Epithelial cell of esophagus (primary cell): ENCODE measurements at regions not wholly inside any gene's neighbourhood (a gene's known extent, or its start where the extent isn't known, plus 50 kb on each side); places are given as distances from the start of the nearest gene placed in this dataset.

Source experiments
- DNase-seq: peaks from one replicate; pipeline ENCODE4 v3.0.0; 2010; ENCODE audit warnings: low read depth
- H3K4me3 ChIP-seq: 2 replicates; pipeline ENCODE4 v1.5.1; 2011; ENCODE audit warnings: mild to moderate bottlenecking, low read length, control low read depth
- TF ChIP-seq, protein P1 (sequence below): IDR thresholded peaks from 2 replicates; pipeline ENCODE4 v1.5.1; 2011; ENCODE audit warnings: low read depth, mild to moderate bottlenecking, low read length, control low read depth, inconsistent platforms; ENCODE audit not compliant: insufficient read depth; ENCODE audit errors: missing control alignments

DNA sequence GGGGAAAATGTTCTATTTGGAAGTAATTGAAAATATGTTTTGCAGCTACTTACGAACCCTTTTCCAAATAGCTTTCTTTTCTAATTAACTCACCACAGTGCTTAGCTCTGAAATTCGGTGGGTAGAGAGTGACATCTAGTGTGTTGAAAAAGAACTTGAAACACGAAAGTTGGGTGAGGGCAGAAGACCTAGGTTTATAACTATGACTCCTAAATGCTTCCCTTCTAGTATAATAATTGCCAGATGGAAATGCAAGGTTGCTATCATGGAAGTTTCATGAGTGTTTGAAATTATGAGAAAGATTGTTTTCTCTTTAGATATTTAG is 77.3 kb upstream of the NOCT start:
- no peak overlapping the region for H3K4me3 ChIP-seq
- DNase-seq: peak; percentile 65
- TF ChIP-seq, protein P1, sequence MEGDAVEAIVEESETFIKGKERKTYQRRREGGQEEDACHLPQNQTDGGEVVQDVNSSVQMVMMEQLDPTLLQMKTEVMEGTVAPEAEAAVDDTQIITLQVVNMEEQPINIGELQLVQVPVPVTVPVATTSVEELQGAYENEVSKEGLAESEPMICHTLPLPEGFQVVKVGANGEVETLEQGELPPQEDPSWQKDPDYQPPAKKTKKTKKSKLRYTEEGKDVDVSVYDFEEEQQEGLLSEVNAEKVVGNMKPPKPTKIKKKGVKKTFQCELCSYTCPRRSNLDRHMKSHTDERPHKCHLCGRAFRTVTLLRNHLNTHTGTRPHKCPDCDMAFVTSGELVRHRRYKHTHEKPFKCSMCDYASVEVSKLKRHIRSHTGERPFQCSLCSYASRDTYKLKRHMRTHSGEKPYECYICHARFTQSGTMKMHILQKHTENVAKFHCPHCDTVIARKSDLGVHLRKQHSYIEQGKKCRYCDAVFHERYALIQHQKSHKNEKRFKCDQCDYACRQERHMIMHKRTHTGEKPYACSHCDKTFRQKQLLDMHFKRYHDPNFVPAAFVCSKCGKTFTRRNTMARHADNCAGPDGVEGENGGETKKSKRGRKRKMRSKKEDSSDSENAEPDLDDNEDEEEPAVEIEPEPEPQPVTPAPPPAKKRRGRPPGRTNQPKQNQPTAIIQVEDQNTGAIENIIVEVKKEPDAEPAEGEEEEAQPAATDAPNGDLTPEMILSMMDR: peak; percentile 54

DNA sequence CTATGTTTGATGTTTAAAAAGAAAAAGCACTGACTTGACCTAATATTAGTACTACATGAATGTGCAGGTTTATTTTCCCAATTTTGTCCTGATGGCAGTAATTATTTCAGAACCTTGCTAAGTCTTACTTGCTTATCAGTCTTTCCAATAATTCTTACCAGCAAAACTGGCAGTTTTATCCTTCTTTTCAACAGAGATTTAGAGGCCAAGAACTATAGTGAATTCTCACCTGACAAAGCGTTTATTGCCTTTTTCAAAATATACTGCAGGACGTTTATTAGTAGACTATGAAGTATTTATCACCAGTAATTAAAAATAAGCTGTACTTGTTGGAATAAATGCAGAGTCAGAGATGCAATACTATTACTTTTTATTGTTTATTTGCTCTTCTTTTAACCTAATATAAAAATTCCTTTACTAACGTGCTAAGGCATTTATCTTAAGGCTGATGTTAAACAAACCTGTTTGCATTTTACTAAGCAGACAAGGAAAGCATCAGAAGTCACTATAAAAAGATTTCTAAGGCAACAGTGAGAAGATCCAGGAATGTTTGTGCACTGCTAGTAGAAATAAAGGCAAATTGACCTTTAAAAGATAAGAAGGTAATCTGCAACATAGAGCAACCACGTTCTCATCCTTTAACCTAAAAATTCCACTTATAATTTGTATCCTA is 80.3 kb upstream of the NOCT start:
- TF ChIP-seq, protein P1: no peak
- no peak overlapping the region for H3K4me3 ChIP-seq
- DNase-seq: no peak

DNA sequence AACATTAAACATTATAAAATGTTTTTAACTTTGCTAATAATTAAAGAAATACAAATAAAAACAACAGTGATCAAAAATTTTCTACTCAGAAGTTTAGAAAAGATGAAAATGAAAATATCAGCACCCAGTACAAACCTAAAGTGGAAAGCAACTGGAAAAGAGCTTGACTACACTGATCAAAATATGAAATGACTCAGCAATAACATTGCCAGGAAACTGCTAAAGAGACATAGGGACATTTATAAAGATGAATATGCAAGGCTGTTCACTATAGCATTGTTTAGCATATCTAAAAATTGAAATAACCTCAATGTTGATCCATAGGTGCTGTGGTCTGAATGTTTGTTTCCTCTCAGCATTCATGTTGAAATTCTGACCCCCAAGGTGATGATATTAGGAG is 88.5 kb upstream of the NOCT start:
- H3K4me3 ChIP-seq: no peak overlapping the region
- TF ChIP-seq, protein P1: no peak
- no peak for DNase-seq

DNA sequence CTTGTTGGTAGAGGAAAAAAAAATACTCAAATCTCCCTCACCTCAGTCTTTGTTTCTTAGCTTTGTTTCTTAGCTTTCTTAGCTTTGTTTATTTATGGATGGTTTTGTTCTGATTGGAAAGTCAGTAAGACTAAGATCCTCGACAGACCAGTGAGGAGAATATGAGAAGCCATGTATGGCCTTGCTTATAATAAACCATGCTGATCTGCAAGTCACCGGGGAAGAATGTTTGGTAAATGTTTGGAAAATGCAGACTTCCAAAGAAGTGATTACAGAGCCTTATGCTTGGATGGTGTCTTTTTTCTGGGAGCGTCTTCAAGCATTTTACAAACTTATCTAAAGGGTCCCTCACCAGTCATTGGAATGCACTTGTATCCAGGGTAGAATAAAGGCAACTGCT is 90.1 kb upstream of the NOCT start:
- H3K4me3 ChIP-seq: no peak overlapping the region
- DNase-seq: no peak
- TF ChIP-seq, protein P1: no peak

DNA sequence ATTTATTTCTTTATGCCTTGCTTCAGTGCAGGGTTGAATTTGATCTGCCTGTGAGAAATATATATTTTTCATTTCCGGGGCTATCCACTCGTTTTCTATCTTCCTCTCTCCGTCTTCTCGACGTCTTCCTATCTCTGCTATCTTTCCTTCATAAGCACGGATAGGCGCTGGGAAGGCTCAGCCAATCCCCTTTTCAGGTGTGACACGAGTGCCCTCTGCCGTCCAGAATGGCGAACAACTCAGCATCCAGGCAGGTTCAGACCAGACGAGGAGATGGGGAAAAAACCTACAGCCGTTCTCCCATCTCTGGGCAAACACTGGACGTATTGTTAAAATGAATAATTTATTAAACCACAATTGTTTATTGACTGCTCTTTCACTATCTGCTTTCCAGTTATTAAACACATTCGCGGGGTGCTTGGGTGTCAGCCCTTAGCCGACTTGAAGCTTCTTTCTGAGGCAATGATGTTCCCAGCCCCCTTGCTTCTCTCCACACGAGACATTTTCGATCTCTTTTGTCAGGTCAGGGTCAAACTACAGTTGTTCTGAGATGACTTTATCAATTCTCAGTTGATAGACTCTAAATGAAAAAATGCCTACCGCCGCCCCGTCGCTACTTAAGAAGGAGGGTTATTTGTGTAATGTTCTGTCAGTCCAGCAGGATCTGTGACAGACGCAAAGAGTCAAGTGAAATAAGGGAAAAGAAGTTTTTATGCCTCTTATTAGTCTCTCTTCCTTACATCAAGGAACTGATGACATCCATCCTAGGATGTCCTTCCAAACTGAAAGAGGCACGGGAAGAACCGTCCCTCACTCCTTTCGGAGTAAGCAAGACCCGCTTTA is 96.3 kb upstream of the NOCT start:
- TF ChIP-seq, protein P1: peak; percentile 90
- H3K4me3 ChIP-seq: no peak overlapping the region

DNA sequence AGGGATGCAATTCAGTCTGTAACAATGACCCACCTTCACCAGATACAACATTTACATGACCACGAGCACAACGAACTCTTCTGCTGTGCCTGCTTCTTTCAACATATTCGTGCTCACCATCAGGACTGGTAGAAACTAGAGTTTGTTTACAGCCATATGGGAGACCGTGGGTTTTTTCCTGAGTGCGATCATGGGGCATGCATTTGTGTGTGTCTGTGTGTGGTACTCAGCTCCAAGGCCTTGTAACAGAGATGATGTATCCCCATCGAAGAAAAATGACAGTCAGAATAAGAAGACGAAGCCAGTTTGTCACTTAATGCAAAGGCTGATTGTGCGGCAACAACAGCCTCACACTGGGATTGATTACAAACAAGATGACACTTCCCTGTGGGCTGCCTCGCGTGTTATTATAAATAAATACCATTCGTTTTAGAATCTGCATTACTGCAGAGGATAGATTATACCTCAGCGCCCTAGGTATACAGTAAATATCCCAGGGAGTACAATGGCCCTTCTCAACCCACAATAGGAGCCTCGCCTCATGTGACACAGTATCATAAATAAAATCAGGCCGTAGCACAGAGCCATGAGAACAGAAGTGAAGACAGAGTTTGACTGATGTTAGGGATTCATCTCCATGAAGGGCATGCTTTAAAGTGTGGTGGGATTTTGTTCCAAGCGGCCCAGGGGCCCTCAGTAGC is 97.3 kb upstream of the NOCT start:
- TF ChIP-seq, protein P1: no peak
- no peak overlapping the region for H3K4me3 ChIP-seq
- DNase-seq: no peak

More for the DNA sequence above, 96.3 kb upstream of the NOCT start:
- DNase-seq: peak; percentile 87
